Tibial nerve (tissue), 4 donors: ENCODE measurements at regions not wholly inside any gene's neighbourhood (a gene's known extent, or its start where the extent isn't known, plus 50 kb on each side); places are given as distances from the start of the nearest gene placed in this dataset.
A peak's percentile ranks its signal among the peaks of the same experiment; 100 is the strongest.

Experiments
- DNase-seq, 2 donors: peaks; one replicate each; pipeline ENCODE4 v3.0.0-alpha.2; 2019; ENCODE audit warnings: low spot score in 2 of 2
- H3K27ac ChIP-seq, 4 donors: fragments of 200-600 bp; sonication (generic) in 3 of 4; one replicate each; pipeline ENCODE4 v1.5.1; 2017 to 2019; ENCODE audit warnings: mild to moderate bottlenecking in 1 of 4
- H3K27me3 ChIP-seq, 2 donors: fragments of 200-600 bp; sonication (generic) in 1 of 2; one replicate each; pipeline versions ENCODE4 v1.5.1 to v1.6.0; 2017 to 2019
- H3K36me3 ChIP-seq, 3 donors: fragments of 200-600 bp; sonication (generic); one replicate each; pipeline ENCODE4 v1.5.1; 2018 to 2019
- H3K4me1 ChIP-seq, 4 donors: fragments of 200-600 bp; sonication (generic) in 3 of 4; one replicate each; pipeline ENCODE4 v1.5.1; 2017 to 2019
- H3K4me3 ChIP-seq, 4 donors: fragments of 200-600 bp; sonication (generic) in 3 of 4; one replicate each; pipeline ENCODE4 v1.5.1; 2017 to 2019; ENCODE audit warnings: mild to moderate bottlenecking in 1 of 4, moderate library complexity in 1 of 4
- H3K9me3 ChIP-seq, 4 donors: fragments of 200-600 bp; sonication (generic) in 3 of 4; one replicate each; pipeline ENCODE4 v1.5.1; 2017 to 2019
- EP300 ChIP-seq, 2 donors: sonication (generic); formaldehyde crosslinking; IDR thresholded peaks; one replicate each; pipeline ENCODE4 v1.6.1; 2017; ENCODE audit warnings: antibody characterized with exemption in 2 of 2, mild to moderate bottlenecking in 1 of 2
- POLR2A ChIP-seq, 2 donors: fragments of 450-650 bp; IDR thresholded peaks; one replicate each; pipeline ENCODE4 v1.6.1; 2017; ENCODE audit warnings: antibody characterized with exemption in 2 of 2, mild to moderate bottlenecking in 2 of 2, moderate library complexity in 2 of 2
- WGBS, 2 donors: methylation state at CpG; one replicate each; pipeline ENCODE4 v1.1.5; 2018; 5-methylcytosine and 5-hydroxymethylcytosine counted together
- TF ChIP-seq, protein P1 (sequence below), 5 experiments: fragments of 200-600 bp in 3 of 5; fragments of 450-650 bp in 2 of 5; sonication (generic) in 3 of 5; IDR thresholded peaks; one replicate each; pipeline ENCODE4 v1.5.1; 2016 to 2019; ENCODE audit warnings: antibody characterized with exemption in 5 of 5, mild to moderate bottlenecking in 3 of 5, moderate library complexity in 2 of 5

DNA sequence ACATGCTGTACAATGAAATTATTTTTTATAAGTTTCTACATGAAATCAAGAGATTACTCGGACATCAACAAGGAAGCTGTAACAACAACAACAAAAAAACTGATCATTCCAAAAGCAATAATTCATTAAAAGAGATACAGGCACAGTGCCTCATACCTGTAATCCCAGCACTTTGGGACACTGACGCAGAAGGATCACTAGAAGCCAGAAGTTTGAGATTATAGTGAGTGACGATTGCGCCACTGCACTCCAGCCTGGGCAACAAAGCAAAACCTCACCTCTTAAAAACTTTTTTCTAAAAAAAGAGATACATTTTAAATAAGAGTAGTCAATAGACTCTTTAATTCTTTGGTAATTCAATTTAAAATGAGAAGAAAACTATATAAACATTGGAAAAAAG, 364.3 kb downstream of the TNS1 start:
- no peak overlapping the region for H3K27ac ChIP-seq
- no peak overlapping the region for H3K4me3 ChIP-seq
- 98% methylated on average over 4 of the region's 4 CpGs for WGBS, 2 donors
- no peak for DNase-seq
- no peaks in the 10 kb centered on the region for H3K27me3 ChIP-seq
- no peaks in the 10 kb centered on the region for H3K9me3 ChIP-seq
- no peak for TF ChIP-seq POLR2A (IDR thresholded peaks at IDR 0.05)
- no peak for TF ChIP-seq EP300 (IDR thresholded peaks at IDR 0.05)
- TF ChIP-seq, protein P1, sequence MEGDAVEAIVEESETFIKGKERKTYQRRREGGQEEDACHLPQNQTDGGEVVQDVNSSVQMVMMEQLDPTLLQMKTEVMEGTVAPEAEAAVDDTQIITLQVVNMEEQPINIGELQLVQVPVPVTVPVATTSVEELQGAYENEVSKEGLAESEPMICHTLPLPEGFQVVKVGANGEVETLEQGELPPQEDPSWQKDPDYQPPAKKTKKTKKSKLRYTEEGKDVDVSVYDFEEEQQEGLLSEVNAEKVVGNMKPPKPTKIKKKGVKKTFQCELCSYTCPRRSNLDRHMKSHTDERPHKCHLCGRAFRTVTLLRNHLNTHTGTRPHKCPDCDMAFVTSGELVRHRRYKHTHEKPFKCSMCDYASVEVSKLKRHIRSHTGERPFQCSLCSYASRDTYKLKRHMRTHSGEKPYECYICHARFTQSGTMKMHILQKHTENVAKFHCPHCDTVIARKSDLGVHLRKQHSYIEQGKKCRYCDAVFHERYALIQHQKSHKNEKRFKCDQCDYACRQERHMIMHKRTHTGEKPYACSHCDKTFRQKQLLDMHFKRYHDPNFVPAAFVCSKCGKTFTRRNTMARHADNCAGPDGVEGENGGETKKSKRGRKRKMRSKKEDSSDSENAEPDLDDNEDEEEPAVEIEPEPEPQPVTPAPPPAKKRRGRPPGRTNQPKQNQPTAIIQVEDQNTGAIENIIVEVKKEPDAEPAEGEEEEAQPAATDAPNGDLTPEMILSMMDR (IDR thresholded peaks at IDR 0.05) = no peak
- peaks cover 0 to 37% (median 3%) of the 10 kb centered on the region in 4 donors for H3K4me1 ChIP-seq
- no peaks in the 10 kb centered on the region for H3K36me3 ChIP-seq

DNA sequence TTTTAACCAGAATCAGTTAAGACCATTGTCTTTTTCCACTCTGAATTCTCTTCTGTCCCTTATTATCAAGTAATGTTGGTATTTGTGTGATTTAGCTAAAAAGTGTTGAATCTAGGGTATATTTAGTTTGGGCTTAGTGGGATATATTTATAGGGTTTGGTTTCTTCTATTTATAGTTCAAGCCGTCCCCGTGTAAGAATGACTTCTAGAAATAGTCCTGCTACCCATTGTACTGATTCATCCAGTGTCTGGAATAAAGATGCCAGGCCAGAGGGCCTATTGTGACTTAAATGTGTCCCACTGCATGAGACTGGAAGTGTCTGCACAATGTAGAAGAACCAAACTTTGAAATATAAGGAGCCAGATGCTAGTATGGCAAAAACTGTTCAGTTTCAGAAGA, 364.8 kb downstream of the TNS1 start:
- H3K27me3 ChIP-seq = no peaks in the 10 kb centered on the region
- H3K4me3 ChIP-seq = no peak overlapping the region
- TF ChIP-seq, protein P1 (IDR thresholded peaks at IDR 0.05) = no peak
- TF ChIP-seq EP300 (IDR thresholded peaks at IDR 0.05) = no peak
- no peaks in the 10 kb centered on the region for H3K36me3 ChIP-seq
- H3K9me3 ChIP-seq = no peaks in the 10 kb centered on the region
- peaks cover 0 to 39% (median 3%) of the 10 kb centered on the region in 4 donors for H3K4me1 ChIP-seq
- no peak overlapping the region for H3K27ac ChIP-seq
- DNase-seq = no peak
- WGBS, 2 donors = 48 to 60% methylated on average over 2 of the region's 2 CpGs

DNA sequence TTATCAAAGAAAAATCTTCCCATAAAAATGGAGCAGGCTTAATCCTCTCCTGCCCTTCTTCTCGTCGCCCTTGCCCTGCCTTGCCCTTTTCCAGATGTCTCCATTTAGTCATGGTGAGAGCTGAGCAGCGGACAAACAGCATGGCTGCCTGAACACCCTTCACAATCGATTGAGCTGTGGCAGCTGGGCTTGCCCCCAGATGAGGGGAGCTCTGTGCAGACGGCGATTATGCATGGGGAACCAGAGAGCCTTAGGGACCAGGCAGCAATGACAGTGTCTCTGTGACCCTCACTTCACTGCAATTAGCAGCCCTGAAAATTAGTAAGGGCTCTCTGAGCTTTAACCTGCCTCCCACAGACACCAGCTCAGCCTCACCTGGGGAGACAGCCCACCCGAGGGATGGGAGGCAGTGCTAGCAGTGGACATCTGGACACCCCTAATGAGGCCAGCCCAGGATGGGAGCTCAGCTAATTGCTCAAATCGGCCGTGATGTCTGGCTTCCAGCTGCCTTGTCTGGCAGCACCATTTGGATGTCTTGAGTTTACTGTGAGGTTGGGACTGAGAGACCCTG, 365.7 kb downstream of the TNS1 start:
- 75 to 79% methylated on average over 9 of the region's 9 CpGs for WGBS, 2 donors
- no peak for DNase-seq
- TF ChIP-seq, protein P1 (IDR thresholded peaks at IDR 0.05) = no peak
- TF ChIP-seq POLR2A (IDR thresholded peaks at IDR 0.05) = no peak
- H3K4me1 ChIP-seq = peaks cover 0 to 34% (median 3%) of the 10 kb centered on the region in 4 donors
- no peaks in the 10 kb centered on the region for H3K36me3 ChIP-seq
- H3K4me3 ChIP-seq = no peak overlapping the region
- no peaks in the 10 kb centered on the region for H3K9me3 ChIP-seq
- no peaks in the 10 kb centered on the region for H3K27me3 ChIP-seq
- H3K27ac ChIP-seq = no peak overlapping the region

DNA sequence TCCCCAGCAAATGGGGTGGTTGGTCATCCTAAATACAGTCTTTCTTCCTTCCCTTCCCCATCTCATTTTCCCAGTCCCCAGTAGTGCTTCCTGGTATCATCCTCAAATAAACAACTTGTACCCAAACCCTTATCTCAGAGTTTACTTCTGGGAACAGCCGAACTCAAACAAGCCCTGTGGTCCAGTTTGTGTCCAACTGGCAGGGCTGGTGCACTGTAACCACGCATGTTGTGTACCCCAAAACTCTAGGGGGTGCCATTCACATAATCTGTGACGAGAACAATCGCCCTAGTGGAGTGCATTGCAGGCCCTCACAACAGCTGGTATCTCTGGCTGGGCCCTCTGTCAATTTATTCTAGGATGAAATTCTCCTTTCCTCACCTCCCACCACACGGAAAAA, 366.2 kb downstream of the TNS1 start:
- DNase-seq = no peak
- H3K4me3 ChIP-seq = no peak overlapping the region
- TF ChIP-seq EP300 (IDR thresholded peaks at IDR 0.05) (no peak), POLR2A (IDR thresholded peaks at IDR 0.05) (no peak)
- TF ChIP-seq, protein P1 (IDR thresholded peaks at IDR 0.05) = no peak
- no peaks in the 10 kb centered on the region for H3K27me3 ChIP-seq
- 92% methylated on average over 5 of the region's 5 CpGs for WGBS, 2 donors
- peaks cover 0 to 31% (median 3%) of the 10 kb centered on the region in 4 donors for H3K4me1 ChIP-seq
- no peak overlapping the region for H3K27ac ChIP-seq
- no peaks in the 10 kb centered on the region for H3K9me3 ChIP-seq
- no peaks in the 10 kb centered on the region for H3K36me3 ChIP-seq

DNA sequence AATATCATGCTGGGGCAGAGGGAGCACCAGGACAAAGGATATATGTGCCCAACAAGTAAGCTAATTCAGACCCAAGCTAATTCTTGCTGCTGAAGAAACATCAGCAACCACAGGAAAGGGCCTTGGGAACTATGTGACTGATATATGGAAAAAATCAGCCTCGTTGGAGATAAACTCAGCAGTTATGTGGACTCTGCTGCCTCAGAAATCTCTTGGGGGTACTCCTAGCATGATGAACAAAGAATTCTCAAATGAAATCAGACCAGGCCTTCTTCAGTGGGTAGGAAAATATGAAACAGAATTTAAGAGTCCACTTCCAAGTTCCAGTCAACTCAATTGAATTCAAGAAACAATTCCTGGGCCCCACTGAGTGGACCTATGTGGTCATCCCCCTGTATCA, 367.9 kb downstream of the TNS1 start:
- H3K27ac ChIP-seq = peak overlapping the region in 1 of 4 donors; percentile 16
- TF ChIP-seq EP300 (IDR thresholded peaks at IDR 0.05) (no peak), POLR2A (IDR thresholded peaks at IDR 0.05) (no peak)
- TF ChIP-seq, protein P1 (IDR thresholded peaks at IDR 0.05) = no peak
- no peak overlapping the region for H3K4me3 ChIP-seq
- 5 to 12% methylated on average over 1 of the region's 1 CpG for WGBS, 2 donors
- no peak for DNase-seq
- H3K4me1 ChIP-seq = peaks cover 0 to 29% (median 3%) of the 10 kb centered on the region in 4 donors
- no peaks in the 10 kb centered on the region for H3K36me3 ChIP-seq
- H3K27me3 ChIP-seq = no peaks in the 10 kb centered on the region
- no peaks in the 10 kb centered on the region for H3K9me3 ChIP-seq
